COR-L47 (cell line): ENCODE measurements at regions not wholly inside any gene's neighbourhood (a gene's known extent, or its start where the extent isn't known, plus 50 kb on each side); places are given as distances from the start of the nearest gene placed in this dataset.
"Not testable (repeated sequence)": the region's sequence is repeated elsewhere in the genome, so short reads cannot be mapped to it uniquely, and the experiment has no call there.

Source experiments
- DNase-seq: peaks from one replicate; lab custom pipeline; 2025; lab: John Stamatoyannopoulos, UW

DNA sequence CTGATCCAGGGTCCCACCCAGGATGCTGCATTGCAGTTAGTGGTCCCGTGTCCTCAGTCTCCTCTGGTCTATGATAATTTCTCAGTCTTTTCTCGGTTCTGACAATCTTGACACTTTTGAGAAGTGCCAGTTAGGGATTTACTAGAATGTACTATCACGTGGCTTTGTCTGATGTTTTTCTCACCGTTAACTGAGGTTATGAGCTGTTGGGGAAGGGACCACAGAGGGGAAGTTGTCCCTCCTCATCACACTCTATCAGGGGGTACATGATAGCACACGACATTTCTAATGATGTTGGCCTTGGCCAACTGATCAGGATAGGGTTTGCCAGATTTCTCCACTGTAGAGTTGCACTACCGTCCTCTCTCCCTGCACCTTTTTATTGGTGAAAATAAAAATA is 250.9 kb upstream of the SDK2 start:
- DNase-seq: no peak

DNA sequence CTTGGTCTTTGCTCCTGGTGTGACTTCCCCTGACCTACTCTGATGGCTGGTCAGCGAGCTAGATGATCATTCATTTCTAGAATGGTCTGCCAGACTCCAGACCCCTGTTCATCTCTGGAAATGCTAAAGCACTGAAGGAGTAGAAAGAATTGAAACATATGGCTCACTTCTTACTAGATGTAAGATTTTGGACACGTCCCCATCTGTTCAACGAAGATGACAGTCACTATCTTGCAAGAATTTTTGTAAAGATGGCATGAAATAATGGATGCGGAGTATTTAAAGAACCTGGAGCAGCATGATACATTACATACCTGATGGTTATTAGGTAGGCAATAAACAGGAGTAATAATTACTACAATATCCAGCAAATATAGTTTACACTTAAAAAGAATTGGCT is 252.7 kb upstream of the SDK2 start:
- DNase-seq: no peak

GRCh38 chr17:73899839-73900238 is 255.6 kb upstream of the SDK2 start:
- DNase-seq: no peak

DNA sequence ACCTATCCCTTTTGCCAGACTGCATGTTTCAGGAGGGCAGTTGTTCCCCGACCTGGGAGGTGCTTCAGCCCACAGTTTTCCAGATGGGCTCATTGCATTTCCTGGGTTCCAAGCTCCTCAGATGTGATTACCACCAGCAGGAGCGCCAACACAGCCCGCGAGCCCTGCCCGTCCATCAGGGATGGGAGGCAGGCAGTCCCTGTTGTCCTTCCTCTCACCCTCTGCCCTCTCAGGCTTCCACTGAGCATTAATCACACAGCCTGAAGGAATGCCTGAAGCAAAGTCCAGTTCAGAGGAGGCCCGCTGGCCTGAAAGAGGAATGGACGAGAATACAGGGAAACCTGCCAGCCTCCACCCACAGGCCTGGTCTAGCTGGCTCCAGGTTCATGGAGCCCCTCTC is 256.3 kb upstream of the SDK2 start:
- DNase-seq: no peak

DNA sequence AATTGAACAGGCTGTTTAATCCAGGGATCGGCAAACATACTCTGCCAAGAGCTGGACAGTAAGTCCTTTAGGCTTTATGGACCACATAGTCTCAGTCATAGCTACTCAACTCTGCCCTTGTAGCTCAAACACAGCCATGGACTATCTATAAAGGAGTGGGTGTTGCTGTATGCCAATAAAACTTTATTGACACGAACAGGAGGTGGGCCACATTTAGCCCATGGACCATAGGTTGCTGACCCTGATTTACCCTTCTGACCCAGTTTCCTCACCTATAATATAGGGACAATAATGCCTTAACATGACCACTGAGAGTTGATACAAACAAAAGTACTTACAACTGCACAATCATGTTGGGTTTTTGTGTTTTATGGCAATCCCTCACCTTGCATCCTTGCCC is 257.0 kb upstream of the SDK2 start:
- DNase-seq: no peak

- DNase-seq: no peak
These were observed 257.6 kb upstream of the SDK2 start for GRCh38 chr17:73901661-73902415.

- DNase-seq: peak; percentile 74
These were observed 258.4 kb upstream of the SDK2 start for GRCh38 chr17:73902416-73903181.

DNA sequence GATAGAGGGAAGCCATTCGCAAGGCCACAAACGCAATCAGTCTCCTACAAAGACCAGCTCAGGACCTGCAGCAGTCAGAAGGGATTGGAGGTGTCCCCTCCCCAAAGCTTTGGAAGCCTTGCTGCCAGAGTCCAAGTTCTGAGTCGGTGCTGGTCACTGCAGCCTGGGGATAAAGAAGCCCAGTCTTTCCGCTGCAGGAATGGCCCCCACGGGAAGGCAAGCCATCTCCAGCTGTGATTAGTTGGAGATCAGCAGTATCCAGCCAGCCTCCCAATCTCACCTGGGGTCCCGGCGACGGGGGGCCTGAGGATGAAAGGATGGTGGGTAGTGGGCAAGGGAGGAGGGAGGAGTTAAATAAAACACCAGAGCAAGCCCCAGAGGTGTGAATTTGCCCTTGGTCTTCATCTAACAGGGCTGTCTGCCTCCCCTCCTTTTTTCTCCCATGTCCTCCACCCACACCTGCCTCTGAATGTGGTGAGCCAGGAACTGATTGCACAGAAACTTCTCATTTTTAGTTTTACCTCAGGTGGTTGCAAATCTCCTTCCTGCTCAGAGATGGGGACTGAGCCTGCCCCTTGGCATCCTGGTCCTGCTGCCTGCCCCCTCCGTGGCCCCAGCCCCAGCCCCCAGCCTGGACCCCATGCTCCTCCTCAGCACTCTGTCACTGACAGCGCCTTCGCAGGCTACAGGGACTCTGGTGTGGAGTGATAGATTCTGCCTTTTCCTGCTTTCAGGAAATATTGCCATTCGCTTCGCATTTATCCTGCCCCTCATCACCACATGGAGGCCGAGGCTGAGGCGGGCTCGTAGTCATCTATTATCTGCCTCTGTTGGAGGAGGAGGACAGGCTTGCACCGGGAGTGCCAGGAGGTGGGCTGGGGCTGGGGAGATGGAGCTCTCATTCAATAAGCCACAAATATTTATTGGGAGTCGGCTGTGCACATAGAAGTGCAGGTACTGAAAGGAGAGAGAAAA is 262.9 kb upstream of the SDK2 start:
- no peak for DNase-seq

DNA sequence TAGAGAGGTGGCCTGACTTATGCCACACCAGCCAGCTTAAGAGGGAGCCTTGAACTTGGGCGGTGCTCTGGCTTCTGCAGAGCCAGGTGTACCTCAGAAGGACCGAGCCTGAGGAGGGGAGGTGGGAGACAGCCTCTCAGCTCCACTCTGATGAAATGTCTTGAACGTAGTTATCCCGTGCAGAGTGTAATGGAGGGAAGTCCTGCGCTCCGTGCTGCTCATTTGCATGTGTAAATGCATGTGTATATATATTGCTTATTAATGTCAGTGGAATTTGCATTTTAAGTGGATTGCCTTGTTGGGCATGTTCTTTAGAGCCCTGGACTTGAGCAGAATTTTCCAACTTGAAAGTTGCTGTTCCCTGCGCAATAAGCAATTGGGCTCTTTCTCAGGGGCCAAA is 264.9 kb upstream of the SDK2 start:
- DNase-seq: no peak

DNA sequence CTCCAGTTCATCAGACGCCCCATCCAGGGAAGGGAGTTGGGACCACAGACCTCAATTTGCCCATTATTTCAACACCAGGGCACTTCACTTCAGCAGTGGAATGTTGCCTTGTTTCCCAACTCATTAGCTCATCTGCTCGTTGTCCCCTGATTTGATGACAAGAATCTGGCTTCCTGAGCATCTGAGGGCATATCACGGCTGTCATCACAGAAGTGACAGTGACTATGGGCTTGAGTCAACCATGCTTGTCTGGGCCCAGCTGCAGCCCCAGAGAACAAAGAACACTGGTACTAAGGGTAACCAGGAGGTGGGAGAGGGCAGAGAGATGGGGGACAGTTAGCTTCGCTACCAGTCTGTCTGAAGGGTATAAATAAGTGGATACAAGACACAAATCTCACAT is 266.0 kb upstream of the SDK2 start:
- DNase-seq: no peak

DNA sequence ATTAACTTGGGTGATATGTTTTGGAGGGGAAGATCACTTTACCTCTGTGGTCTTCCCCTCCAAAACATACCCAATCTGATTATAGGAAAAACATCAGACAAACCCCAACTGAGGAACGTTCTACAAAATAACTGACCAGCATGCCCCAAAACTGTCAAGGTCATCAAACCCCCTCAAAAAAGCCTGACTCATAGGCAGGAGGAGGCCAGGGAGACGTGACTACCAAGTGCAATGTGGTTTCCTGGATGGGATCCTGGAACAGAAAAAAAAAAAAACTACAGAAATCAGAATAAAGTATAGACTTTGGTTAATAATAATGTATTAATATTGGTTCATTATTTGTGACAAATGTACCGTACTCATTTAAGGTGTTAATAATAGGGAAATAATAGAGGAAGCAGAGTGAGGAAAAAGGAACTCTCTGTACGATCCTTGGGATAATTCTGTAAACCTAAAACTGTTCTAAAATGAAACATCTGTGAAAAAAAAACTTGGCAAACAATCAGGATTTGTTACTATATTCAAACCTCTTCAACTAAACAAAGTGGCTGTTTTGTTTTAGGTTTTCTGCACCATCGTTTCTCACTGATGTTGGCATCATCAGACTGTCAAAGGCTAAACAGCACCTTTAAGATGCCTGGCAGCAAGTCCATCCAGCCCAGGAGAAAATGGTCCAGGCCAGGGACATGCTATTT is 266.7 kb upstream of the SDK2 start:
- no peak for DNase-seq

DNA sequence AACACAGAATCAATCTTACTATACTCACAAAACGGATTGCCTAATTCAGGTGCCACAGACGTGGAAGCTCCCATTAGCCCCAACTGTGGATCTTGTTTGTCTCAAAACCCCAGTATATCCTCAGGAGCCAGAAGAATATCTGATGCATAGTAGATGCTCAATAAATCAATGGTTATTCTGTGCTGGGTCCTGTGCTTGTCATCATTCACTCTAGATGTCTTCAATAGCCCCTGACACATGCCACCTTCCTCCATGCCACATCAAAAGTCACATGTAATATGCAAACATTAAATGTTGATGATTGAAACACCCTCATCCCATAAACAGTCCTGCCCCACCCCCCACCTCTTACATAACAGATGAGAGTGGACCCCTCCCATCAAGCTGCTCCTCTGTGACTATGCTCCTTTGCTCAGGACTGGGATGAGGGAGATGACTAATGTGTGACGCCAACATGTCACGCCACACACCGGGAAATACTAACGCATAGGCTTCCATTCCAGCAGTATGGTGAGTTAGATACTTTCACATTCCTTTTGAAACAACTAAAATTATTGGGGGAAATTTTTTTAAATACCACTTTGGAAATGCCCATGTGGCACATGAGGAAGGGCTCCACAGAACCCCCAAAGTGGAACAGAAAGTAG is 267.6 kb upstream of the SDK2 start:
- no peak for DNase-seq

- no peak for DNase-seq
These were observed 268.1 kb upstream of the SDK2 start for GRCh38 chr17:73912373-73912746.

DNA sequence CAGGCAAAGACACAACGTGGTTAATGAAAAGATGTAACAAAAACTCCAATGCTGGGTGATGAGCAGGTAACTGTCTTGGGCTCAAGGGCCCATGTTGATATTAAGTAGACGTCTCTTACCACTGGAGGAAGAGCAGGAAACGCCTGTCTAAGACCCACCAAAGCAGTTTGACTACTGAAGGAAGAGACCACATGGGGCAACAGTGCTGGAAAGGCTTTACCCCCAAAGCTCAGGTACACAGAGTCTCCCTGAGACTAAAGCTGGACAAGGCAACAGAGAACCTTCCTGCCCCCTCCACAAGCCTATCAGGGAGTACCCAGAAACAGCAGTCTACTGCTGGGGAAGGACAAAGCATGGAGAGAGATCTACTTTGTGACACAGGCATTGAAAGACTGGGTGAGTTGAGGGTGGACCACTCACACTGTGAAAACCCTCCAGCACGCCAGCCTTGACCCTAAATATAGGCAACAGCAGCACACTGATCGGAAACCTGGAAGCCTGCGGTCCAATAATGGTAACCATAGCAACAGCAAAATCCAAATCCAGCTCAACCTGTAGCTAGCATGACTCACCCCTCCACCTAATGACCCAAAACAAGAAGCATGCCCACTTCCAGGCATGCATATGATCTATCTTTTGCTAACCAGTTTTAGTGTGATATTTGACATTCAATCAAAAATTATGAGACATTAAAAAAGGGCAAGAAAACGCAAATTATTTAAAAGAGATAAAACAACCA is 270.5 kb upstream of the SDK2 start:
- DNase-seq: no peak

DNA sequence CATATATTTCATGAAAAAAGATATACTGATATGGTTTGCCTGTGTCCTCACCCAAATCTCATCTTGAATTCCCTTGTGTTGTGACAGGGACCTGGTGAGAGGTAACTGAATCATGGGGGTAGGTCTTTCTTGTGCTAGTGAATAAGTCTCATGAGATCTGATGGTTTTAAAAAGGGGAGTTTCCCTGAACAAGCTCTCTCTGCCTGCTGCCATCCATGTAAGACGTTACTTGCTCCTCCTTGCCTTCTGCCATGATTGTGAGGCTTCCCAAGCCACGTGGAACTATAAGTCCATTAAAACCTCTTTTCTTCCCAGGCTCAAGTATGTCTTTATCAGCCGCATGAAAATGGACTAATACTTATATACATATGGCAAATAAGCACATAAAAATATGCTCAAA is 274.8 kb upstream of the SDK2 start:
- not testable (repeated sequence) for DNase-seq

- no peak for DNase-seq
These were observed 277.1 kb upstream of the SDK2 start for GRCh38 chr17:73921306-73921705.

- DNase-seq: no peak
These were observed 279.2 kb upstream of the RPL38 start for GRCh38 chr17:73924114-73924908.

- DNase-seq: no peak
These were observed 278.6 kb upstream of the RPL38 start for GRCh38 chr17:73924909-73925186.

GRCh38 chr17:73929860-73930430 is 273.5 kb upstream of the RPL38 start:
- DNase-seq: no peak
